ENCODE measurements at regions not wholly inside any gene's neighbourhood (a gene's known extent, or its start where the extent isn't known, plus 50 kb on each side); places are given as distances from the start of the nearest gene placed in this dataset.

GRCh38 chr9:27851858-27852257 is 278.6 kb upstream of the C9orf72 start:
- no peak overlapping the region for H3K27ac Mint-ChIP-seq
- no peaks in the 10 kb centered on the region for H3K27me3 ChIP-seq (ENCODE audit: control insufficient read depth in 2 of 2, insufficient read depth in 2 of 2, low read length in 2 of 2)
- H3K9me3 Mint-ChIP-seq: peaks cover 0 to 5% (median 0%) of the 10 kb centered on the region in 11 donors
- H3K9me3 ChIP-seq (ENCODE audit: control insufficient read depth in 2 of 3, low read length in 3 of 3): no peaks in the 10 kb centered on the region
- H3K36me3 ChIP-seq (ENCODE audit: control insufficient read depth in 2 of 3, insufficient read depth in 3 of 3, low read length in 3 of 3): no peaks in the 10 kb centered on the region
- intact Hi-C loops (cut with micrococcal nuclease): no loop called here
- no peaks in the 10 kb centered on the region for H3K4me1 Mint-ChIP-seq
- POLR2A ChIA-PET: no interaction called here
- no peak for DNase-seq
- ATAC-seq: no peak
- H3K27ac ChIP-seq (ENCODE audit: low read depth, low read length): no peak overlapping the region
- no peaks in the 10 kb centered on the region for H3K4me1 ChIP-seq (ENCODE audit: control insufficient read depth in 2 of 2, insufficient read depth in 2 of 2, low read length in 2 of 2)
- CTCF ChIA-PET: no interaction called here
- H3K36me3 Mint-ChIP-seq: no peaks in the 10 kb centered on the region
- no peak overlapping the region for H3K4me3 ChIP-seq (ENCODE audit: low read length)
- H3K4me3 Mint-ChIP-seq: no peak overlapping the region
- H3K27me3 Mint-ChIP-seq: peaks cover 0 to 28% (median 9%) of the 10 kb centered on the region in 5 donors

- ChIA-PET POLR2A (no interaction called here), CTCF (no interaction called here)
- Histone ChIP-seq H3K27me3 (ENCODE audit: control insufficient read depth in 2 of 2, insufficient read depth in 2 of 2, low read length in 2 of 2) (no peaks in the 10 kb centered on the region), H3K4me1 (ENCODE audit: control insufficient read depth in 2 of 2, insufficient read depth in 2 of 2, low read length in 2 of 2) (no peaks in the 10 kb centered on the region), H3K9me3 (ENCODE audit: control insufficient read depth in 2 of 3, low read length in 3 of 3) (no peaks in the 10 kb centered on the region), H3K27ac (ENCODE audit: low read depth, low read length) (no peak overlapping the region), H3K36me3 (ENCODE audit: control insufficient read depth in 2 of 3, insufficient read depth in 3 of 3, low read length in 3 of 3) (no peaks in the 10 kb centered on the region), H3K4me3 (ENCODE audit: low read length) (no peak overlapping the region)
- DNase-seq (no peak), ATAC-seq (no peak)
- intact Hi-C loops (cut with micrococcal nuclease): no loop called here
- peaks cover 0 to 10% (median 2%) of the 10 kb centered on the region in 11 donors for H3K9me3 Mint-ChIP-seq
- no peaks in the 10 kb centered on the region for H3K36me3 Mint-ChIP-seq
- H3K4me1 Mint-ChIP-seq: no peaks in the 10 kb centered on the region
- peaks cover 0 to 36% (median 9%) of the 10 kb centered on the region in 5 donors for H3K27me3 Mint-ChIP-seq
- no peak overlapping the region for H3K27ac Mint-ChIP-seq
- no peak overlapping the region for H3K4me3 Mint-ChIP-seq
Observed at GRCh38 chr9:27853529-27853928, 280.2 kb upstream of the C9orf72 start.

DNA sequence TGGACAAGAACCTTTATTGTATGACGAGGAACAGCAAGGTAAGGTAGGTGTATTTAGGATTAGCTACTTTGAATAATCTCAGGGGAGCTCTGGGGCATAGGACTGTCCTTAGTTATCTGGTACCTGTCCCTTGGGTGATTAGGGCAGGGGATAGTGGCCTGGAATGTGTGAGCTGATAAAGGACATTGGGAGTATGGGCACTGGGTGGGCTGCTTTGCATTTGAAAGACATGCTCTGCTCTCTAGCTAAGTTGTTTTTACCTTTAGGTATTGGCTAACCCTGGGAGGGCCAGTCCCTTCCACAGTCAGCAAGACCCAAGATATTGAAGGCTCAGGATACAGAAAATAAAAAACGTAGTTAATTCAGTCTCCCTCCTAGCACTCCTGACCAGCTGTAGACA is 282.8 kb upstream of the C9orf72 start:
- intact Hi-C loops (cut with micrococcal nuclease): no loop called here
- Histone ChIP-seq H3K9me3 (ENCODE audit: control insufficient read depth in 2 of 3, low read length in 3 of 3) (no peaks in the 10 kb centered on the region), H3K27me3 (ENCODE audit: control insufficient read depth in 2 of 2, insufficient read depth in 2 of 2, low read length in 2 of 2) (no peaks in the 10 kb centered on the region), H3K4me1 (ENCODE audit: control insufficient read depth in 2 of 2, insufficient read depth in 2 of 2, low read length in 2 of 2) (no peaks in the 10 kb centered on the region), H3K27ac (ENCODE audit: low read depth, low read length) (no peak overlapping the region), H3K4me3 (ENCODE audit: low read length) (no peak overlapping the region), H3K36me3 (ENCODE audit: control insufficient read depth in 2 of 3, insufficient read depth in 3 of 3, low read length in 3 of 3) (no peaks in the 10 kb centered on the region)
- H3K36me3 Mint-ChIP-seq: no peaks in the 10 kb centered on the region
- no peak overlapping the region for H3K4me3 Mint-ChIP-seq
- DNase-seq: no peak
- POLR2A ChIA-PET: no interaction called here
- H3K27ac Mint-ChIP-seq: no peak overlapping the region
- CTCF ChIA-PET: no interaction called here
- peaks cover 0 to 22% (median 8%) of the 10 kb centered on the region in 5 donors for H3K27me3 Mint-ChIP-seq
- H3K4me1 Mint-ChIP-seq: no peaks in the 10 kb centered on the region
- ATAC-seq: no peak
- peaks cover 0 to 10% (median 2%) of the 10 kb centered on the region in 11 donors for H3K9me3 Mint-ChIP-seq

GRCh38 chr9:27856748-27857147 is 283.5 kb upstream of the C9orf72 start:
- no peak overlapping the region for H3K4me3 Mint-ChIP-seq
- peaks cover 0 to 16% (median 9%) of the 10 kb centered on the region in 5 donors for H3K27me3 Mint-ChIP-seq
- Histone ChIP-seq H3K27ac (ENCODE audit: low read depth, low read length) (no peak overlapping the region), H3K9me3 (ENCODE audit: control insufficient read depth in 2 of 3, low read length in 3 of 3) (no peaks in the 10 kb centered on the region), H3K36me3 (ENCODE audit: control insufficient read depth in 2 of 3, insufficient read depth in 3 of 3, low read length in 3 of 3) (no peaks in the 10 kb centered on the region), H3K4me3 (ENCODE audit: low read length) (no peak overlapping the region), H3K4me1 (ENCODE audit: control insufficient read depth in 2 of 2, insufficient read depth in 2 of 2, low read length in 2 of 2) (no peaks in the 10 kb centered on the region), H3K27me3 (ENCODE audit: control insufficient read depth in 2 of 2, insufficient read depth in 2 of 2, low read length in 2 of 2) (no peaks in the 10 kb centered on the region)
- peaks cover 0 to 10% (median 2%) of the 10 kb centered on the region in 11 donors for H3K9me3 Mint-ChIP-seq
- intact Hi-C loops (cut with micrococcal nuclease): no loop called here
- H3K27ac Mint-ChIP-seq: no peak overlapping the region
- DNase-seq: no peak
- H3K36me3 Mint-ChIP-seq: no peaks in the 10 kb centered on the region
- ChIA-PET POLR2A (no interaction called here), CTCF (no interaction called here)
- no peak for ATAC-seq
- no peaks in the 10 kb centered on the region for H3K4me1 Mint-ChIP-seq

DNA sequence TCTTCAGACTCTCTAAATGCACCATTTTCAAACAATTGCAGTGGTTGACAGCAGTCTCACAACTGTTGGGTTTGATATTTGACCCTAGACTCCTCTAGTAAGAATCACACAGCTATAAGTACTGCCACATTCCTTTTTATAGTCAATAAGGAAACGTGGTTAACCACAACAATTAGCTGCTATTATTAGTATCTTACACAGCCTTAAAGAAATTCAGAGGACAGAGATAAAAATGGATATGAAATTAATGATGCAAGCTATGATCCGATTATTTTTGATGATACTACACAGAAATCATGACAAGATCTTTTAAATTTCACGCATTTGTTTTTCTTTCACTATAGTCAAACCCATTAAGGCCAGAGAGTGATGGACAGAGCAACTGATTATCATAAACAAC is 288.6 kb upstream of the C9orf72 start:
- POLR2A ChIA-PET: no interaction called here
- Mint-ChIP-seq H3K9me3 (peaks cover 0 to 5% (median 2%) of the 10 kb centered on the region in 11 donors), H3K36me3 (no peaks in the 10 kb centered on the region), H3K27me3 (peaks cover 0 to 11% (median 7%) of the 10 kb centered on the region in 5 donors), H3K4me3 (no peak overlapping the region), H3K4me1 (no peaks in the 10 kb centered on the region), H3K27ac (no peak overlapping the region)
- ATAC-seq (no peak), DNase-seq (no peak)
- Histone ChIP-seq H3K4me3 (ENCODE audit: low read length) (no peak overlapping the region), H3K36me3 (ENCODE audit: control insufficient read depth in 2 of 3, insufficient read depth in 3 of 3, low read length in 3 of 3) (no peaks in the 10 kb centered on the region), H3K4me1 (ENCODE audit: control insufficient read depth in 2 of 2, insufficient read depth in 2 of 2, low read length in 2 of 2) (no peaks in the 10 kb centered on the region), H3K27me3 (ENCODE audit: control insufficient read depth in 2 of 2, insufficient read depth in 2 of 2, low read length in 2 of 2) (no peaks in the 10 kb centered on the region), H3K27ac (ENCODE audit: low read depth, low read length) (no peak overlapping the region), H3K9me3 (ENCODE audit: control insufficient read depth in 2 of 3, low read length in 3 of 3) (no peaks in the 10 kb centered on the region)
- CTCF ChIA-PET: no interaction called here
- intact Hi-C loops (cut with micrococcal nuclease): no loop called here

DNA sequence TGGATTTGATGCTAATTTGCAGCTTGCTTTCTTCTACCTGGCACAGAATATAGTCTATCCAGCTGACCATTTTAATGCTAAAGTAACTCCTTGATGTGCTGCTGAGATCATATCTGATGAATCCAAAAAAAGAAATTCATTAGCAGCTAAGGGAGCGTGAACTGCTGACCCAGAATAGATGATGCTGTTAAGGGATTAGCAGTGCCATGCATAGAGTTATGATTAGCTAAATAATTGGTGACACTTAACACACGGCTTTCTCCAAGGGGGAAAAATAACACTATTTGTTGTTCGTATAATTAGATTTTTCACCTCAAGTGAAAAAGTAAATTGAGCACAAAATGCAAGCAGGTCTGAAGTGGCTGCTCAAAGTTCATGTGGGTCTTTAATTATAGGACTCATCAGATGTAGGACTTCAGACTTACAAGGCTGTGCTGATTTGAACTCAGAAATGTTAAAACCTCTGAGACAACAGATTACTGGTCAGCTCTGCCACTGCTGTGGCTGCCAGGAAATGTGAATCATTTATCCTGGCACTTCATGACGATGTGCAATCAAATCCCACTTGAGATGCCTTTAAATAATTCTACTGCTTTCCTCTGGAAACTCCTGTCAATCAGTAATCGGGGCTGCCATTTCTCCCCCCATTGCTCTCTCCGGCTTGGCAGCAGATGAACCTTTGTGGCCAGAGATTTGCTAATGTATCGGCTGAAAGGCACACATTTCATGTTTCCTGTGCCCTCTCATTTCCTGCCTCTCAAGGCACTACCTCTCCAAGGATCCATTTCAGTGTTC is 291.6 kb upstream of the C9orf72 start:
- Mint-ChIP-seq H3K4me1 (no peaks in the 10 kb centered on the region), H3K36me3 (no peaks in the 10 kb centered on the region), H3K4me3 (no peak overlapping the region), H3K27me3 (peaks cover 0 to 8% (median 4%) of the 10 kb centered on the region in 5 donors), H3K27ac (peak overlapping the region in 1 of 9 donors; percentile 32), H3K9me3 (peaks cover 0 to 4% (median 0%) of the 10 kb centered on the region in 11 donors)
- DNase-seq (no peak), ATAC-seq (no peak)
- H3K4me1 ChIP-seq (ENCODE audit: control insufficient read depth in 2 of 2, insufficient read depth in 2 of 2, low read length in 2 of 2): no peaks in the 10 kb centered on the region
- no peaks in the 10 kb centered on the region for H3K36me3 ChIP-seq (ENCODE audit: control insufficient read depth in 2 of 3, insufficient read depth in 3 of 3, low read length in 3 of 3)
- H3K27ac ChIP-seq (ENCODE audit: low read depth, low read length): no peak overlapping the region
- H3K4me3 ChIP-seq (ENCODE audit: low read length): no peak overlapping the region
- H3K9me3 ChIP-seq (ENCODE audit: control insufficient read depth in 2 of 3, low read length in 3 of 3): no peaks in the 10 kb centered on the region
- ChIA-PET POLR2A (no interaction called here), CTCF (no interaction called here)
- H3K27me3 ChIP-seq (ENCODE audit: control insufficient read depth in 2 of 2, insufficient read depth in 2 of 2, low read length in 2 of 2): no peaks in the 10 kb centered on the region
- intact Hi-C loops (cut with micrococcal nuclease): no loop called here

- H3K9me3 Mint-ChIP-seq: peaks cover 0 to 4% (median 0%) of the 10 kb centered on the region in 11 donors
- H3K36me3 ChIP-seq (ENCODE audit: control insufficient read depth in 2 of 3, insufficient read depth in 3 of 3, low read length in 3 of 3): no peaks in the 10 kb centered on the region
- H3K4me3 ChIP-seq (ENCODE audit: low read length): no peak overlapping the region
- ATAC-seq (no peak), DNase-seq (no peak)
- intact Hi-C loops (cut with micrococcal nuclease): no loop called here
- no peak overlapping the region for H3K27ac Mint-ChIP-seq
- H3K4me1 Mint-ChIP-seq: no peaks in the 10 kb centered on the region
- H3K9me3 ChIP-seq (ENCODE audit: control insufficient read depth in 2 of 3, low read length in 3 of 3): no peaks in the 10 kb centered on the region
- no peaks in the 10 kb centered on the region for H3K27me3 ChIP-seq (ENCODE audit: control insufficient read depth in 2 of 2, insufficient read depth in 2 of 2, low read length in 2 of 2)
- peaks cover 0 to 8% (median 6%) of the 10 kb centered on the region in 5 donors for H3K27me3 Mint-ChIP-seq
- ChIA-PET POLR2A (no interaction called here), CTCF (no interaction called here)
- H3K4me1 ChIP-seq (ENCODE audit: control insufficient read depth in 2 of 2, insufficient read depth in 2 of 2, low read length in 2 of 2): no peaks in the 10 kb centered on the region
- no peak overlapping the region for H3K27ac ChIP-seq (ENCODE audit: low read depth, low read length)
- no peak overlapping the region for H3K4me3 Mint-ChIP-seq
- H3K36me3 Mint-ChIP-seq: no peaks in the 10 kb centered on the region
Observed at GRCh38 chr9:27866741-27867140, 293.5 kb upstream of the C9orf72 start.
